ENCODE measurements at regions not wholly inside any gene's neighbourhood (a gene's known extent, or its start where the extent isn't known, plus 50 kb on each side); places are given as distances from the start of the nearest gene placed in this dataset.

DNA sequence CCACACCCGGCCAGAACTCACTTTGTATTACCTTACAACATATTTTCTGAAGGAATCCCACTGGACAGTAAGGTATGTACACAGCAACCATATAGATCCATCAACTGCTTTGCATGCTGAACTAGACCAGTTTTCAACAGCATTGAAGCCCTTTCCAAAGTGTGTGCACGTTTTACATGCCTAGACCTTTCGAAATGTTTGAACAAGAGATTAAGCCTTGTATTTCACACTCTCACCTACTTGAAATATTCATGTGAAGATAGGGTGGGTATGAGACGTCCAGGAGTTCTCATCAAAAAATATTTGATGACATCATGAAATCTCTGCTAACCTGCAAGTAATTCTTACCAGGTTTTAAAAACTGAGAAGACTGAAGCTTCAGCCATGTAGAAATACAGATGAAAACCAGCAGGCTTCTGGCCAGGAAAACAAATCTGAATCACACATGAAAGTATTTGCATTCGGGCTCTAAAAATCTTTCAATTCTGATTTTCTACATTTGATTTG, 387.0 kb upstream of the PSMD7 start:
- Histone ChIP-seq H3K9ac (ENCODE audit: low read length) (no peak overlapping the region), H3K27me3 (replicated peaks; ENCODE audit: control insufficient read depth, insufficient read depth, low read length) (peaks cover 24% of the 10 kb centered on the region), H3K4me1 (ENCODE audit: control insufficient read depth, insufficient read depth, low read length) (peaks cover 2% of the 10 kb centered on the region), H3K9me3 (ENCODE audit: control insufficient read depth, low read length) (no peaks in the 10 kb centered on the region), H3K4me3 (ENCODE audit: low read length) (no peak overlapping the region), H3K36me3 (ENCODE audit: control insufficient read depth, insufficient read depth, low read length, severe bottlenecking) (no peaks in the 10 kb centered on the region)
- no peak for DNase-seq (ENCODE audit: low read depth)

DNA sequence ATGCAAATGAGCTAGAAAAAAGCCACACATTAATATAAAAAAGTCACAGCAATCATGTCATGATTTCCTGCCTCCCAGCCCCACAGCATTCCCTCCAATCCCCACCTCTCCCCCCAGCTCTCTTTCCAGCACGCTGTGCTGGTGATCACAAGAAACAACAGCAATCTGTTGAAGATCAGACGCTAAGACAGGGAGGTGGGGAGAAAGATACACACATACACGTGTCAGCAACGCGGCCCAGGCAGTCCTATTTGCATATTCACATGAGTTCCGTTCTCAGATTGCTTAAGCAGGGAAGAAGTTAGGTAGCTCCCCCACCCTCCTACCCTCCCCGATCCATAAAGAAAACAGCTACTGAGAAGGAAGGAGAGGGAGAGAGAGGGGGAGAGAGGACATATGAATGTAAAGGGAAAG, 405.5 kb upstream of the PSMD7 start:
- DNase-seq (ENCODE audit: low read depth) = no peak

DNA sequence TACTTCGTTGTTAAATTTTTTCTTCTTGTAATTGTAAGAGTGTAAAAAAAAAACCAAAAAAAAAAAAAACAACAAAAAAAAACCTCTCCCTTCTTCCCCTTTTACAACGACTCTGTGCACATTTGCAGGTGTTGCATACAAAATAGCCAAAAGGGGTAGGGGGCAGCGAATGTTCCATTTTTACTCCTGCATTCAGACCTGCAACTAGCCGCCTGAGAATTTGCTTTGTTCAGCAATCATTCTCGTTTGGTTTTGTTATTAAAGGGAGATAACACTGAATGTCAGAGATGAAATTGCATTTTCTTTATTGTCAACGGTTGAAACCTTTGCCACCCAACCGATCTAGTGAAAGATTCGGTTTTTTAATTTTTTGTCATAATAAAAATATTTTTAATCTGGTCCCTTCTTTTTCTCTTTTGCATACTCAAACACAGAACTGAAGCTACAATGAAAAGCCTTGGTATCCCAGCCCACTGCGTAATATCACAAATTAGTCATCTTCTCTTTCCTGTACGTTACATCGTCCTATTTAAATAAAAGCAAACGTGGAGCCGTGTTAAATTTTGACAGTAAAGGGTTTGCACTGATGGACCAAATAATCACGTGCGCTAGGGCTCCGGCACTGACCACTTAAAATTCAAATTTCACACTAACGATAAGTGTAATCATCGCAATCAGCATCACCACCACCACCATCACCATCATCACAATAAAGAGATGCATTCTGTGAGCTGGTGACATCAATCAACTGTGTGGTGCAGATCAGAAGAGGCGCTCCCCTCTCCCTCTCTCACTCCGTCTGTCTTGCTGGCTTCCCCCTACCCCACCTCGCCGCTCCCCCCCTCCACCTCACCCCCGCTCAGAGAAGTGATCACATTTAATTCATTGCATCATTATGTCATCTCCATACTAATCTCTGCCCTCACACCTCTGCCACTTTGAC, 406.2 kb upstream of the PSMD7 start:
- Histone ChIP-seq H3K27me3 (replicated peaks; ENCODE audit: control insufficient read depth, insufficient read depth, low read length) (peaks cover 43% of the 10 kb centered on the region), H3K4me1 (ENCODE audit: control insufficient read depth, insufficient read depth, low read length) (no peaks in the 10 kb centered on the region), H3K36me3 (ENCODE audit: control insufficient read depth, insufficient read depth, low read length, severe bottlenecking) (no peaks in the 10 kb centered on the region), H3K4me3 (ENCODE audit: low read length) (no peak overlapping the region), H3K9ac (ENCODE audit: low read length) (no peak overlapping the region), H3K9me3 (ENCODE audit: control insufficient read depth, low read length) (no peaks in the 10 kb centered on the region)
- DNase-seq (ENCODE audit: low read depth) = no peak

More for the DNA sequence above, 405.5 kb upstream of the PSMD7 start:
- Histone ChIP-seq H3K36me3 (ENCODE audit: control insufficient read depth, insufficient read depth, low read length, severe bottlenecking) (no peaks in the 10 kb centered on the region), H3K9ac (ENCODE audit: low read length) (no peak overlapping the region), H3K27me3 (replicated peaks; ENCODE audit: control insufficient read depth, insufficient read depth, low read length) (peaks cover 38% of the 10 kb centered on the region), H3K9me3 (ENCODE audit: control insufficient read depth, low read length) (no peaks in the 10 kb centered on the region), H3K4me3 (ENCODE audit: low read length) (no peak overlapping the region), H3K4me1 (ENCODE audit: control insufficient read depth, insufficient read depth, low read length) (no peaks in the 10 kb centered on the region)

DNA sequence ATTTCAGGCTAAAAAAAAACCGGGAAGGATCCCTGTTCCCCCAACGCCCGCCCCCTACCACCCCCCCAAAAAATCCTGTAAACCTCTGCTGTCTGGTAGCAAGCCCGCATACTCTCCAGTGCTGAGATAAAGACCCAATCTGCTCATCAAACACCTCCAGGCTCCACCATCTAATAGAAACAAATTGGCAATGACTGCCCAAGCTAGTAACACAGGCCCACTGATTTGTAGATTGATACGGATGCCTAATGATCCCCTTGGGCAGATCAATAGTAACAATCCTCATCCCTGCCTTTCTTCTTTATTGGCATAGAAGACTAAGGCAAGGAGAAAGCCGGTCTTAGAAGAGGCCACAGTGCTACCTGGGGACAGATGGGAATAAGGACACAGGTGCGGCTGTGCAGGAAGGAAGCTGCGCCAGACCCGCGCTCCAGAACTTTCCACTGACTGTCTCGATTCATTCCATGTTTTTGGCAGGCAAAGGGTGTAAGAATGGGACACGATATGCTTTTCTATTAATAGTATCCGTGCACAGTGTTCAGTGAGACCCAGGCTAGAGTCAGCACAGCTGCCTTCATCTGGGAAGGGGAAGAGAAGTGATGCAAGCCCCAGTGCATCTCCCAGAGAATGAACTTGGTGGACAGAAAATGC, 407.6 kb upstream of the PSMD7 start:
- H3K4me3 ChIP-seq (ENCODE audit: low read length) = no peak overlapping the region
- H3K36me3 ChIP-seq (ENCODE audit: control insufficient read depth, insufficient read depth, low read length, severe bottlenecking) = no peaks in the 10 kb centered on the region
- no peak for DNase-seq (ENCODE audit: low read depth)
- no peaks in the 10 kb centered on the region for H3K9me3 ChIP-seq (ENCODE audit: control insufficient read depth, low read length)
- peaks cover 45% of the 10 kb centered on the region for H3K27me3 ChIP-seq (replicated peaks; ENCODE audit: control insufficient read depth, insufficient read depth, low read length)
- H3K4me1 ChIP-seq (ENCODE audit: control insufficient read depth, insufficient read depth, low read length) = no peaks in the 10 kb centered on the region
- H3K9ac ChIP-seq (ENCODE audit: low read length) = no peak overlapping the region

DNA sequence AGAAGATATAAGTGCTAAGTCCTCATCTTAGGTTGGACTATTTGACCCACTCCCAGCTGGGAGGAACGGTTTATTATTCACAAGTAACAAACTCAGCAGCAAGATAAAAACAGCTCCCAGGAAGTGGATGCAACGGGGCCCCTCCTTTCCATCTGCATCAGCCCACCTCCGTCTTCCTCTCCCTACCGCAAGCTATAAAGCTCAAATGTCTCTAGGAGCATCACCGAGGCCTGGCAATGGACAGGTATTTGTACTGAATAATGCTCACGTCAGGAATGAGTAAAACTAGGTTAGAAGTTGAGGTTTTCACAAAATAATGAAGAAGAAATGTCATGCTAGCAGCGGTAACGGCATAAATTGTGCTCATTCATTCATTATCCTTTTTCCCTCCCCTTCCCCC, 408.7 kb upstream of the PSMD7 start:
- Histone ChIP-seq H3K4me1 (ENCODE audit: control insufficient read depth, insufficient read depth, low read length) (no peaks in the 10 kb centered on the region), H3K27me3 (replicated peaks; ENCODE audit: control insufficient read depth, insufficient read depth, low read length) (peaks cover 45% of the 10 kb centered on the region), H3K4me3 (ENCODE audit: low read length) (no peak overlapping the region)

DNA sequence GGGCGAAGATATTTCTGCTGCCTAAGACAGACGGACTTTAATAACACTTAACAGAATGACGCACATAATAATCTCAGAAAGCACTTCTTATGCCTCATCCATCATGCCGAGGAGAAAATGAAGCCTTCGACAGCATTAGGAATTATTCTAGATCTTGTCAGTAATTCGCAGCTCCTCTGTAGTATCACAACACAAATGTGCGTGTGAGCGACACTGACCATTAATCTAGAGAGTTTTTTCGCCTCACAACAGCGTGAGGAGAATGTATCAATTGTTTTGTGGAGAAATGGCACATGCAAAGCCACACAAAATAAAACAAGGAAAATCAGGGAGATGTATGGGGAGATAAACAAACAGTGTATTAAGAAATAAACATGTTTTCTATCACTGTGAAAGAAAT, 410.2 kb upstream of the PSMD7 start:
- Histone ChIP-seq H3K4me1 (ENCODE audit: control insufficient read depth, insufficient read depth, low read length) (no peaks in the 10 kb centered on the region), H3K9me3 (ENCODE audit: control insufficient read depth, low read length) (no peaks in the 10 kb centered on the region), H3K9ac (ENCODE audit: low read length) (no peak overlapping the region), H3K36me3 (ENCODE audit: control insufficient read depth, insufficient read depth, low read length, severe bottlenecking) (no peaks in the 10 kb centered on the region), H3K4me3 (ENCODE audit: low read length) (no peak overlapping the region), H3K27me3 (replicated peaks; ENCODE audit: control insufficient read depth, insufficient read depth, low read length) (peaks cover 37% of the 10 kb centered on the region)
- no peak for DNase-seq (ENCODE audit: low read depth)

More for the DNA sequence above, 408.7 kb upstream of the PSMD7 start:
- H3K9ac ChIP-seq (ENCODE audit: low read length) = no peak overlapping the region
- H3K9me3 ChIP-seq (ENCODE audit: control insufficient read depth, low read length) = no peaks in the 10 kb centered on the region
- no peaks in the 10 kb centered on the region for H3K36me3 ChIP-seq (ENCODE audit: control insufficient read depth, insufficient read depth, low read length, severe bottlenecking)
- no peak for DNase-seq (ENCODE audit: low read depth)

DNA sequence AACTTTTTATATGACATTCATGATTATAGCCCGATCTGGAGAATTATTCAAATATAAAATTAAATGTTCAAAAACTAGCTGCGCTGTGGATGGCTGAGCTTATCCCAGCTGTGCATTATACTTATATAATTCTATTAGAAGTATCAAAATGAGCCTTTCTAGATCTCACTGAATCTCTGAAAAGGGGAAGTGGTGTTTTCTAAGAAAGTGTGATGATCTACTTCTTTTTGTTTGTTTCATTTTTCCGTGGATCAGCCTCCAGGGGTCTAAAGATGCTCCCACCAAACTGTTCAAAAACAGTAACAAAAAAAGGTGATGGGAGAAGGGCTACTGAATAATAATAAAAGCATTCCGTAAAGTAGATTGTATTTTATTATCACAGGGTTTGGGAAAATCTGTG, 411.3 kb upstream of the PSMD7 start:
- Histone ChIP-seq H3K9ac (ENCODE audit: low read length) (no peak overlapping the region), H3K9me3 (ENCODE audit: control insufficient read depth, low read length) (no peaks in the 10 kb centered on the region), H3K27me3 (replicated peaks; ENCODE audit: control insufficient read depth, insufficient read depth, low read length) (peaks cover 36% of the 10 kb centered on the region), H3K4me3 (ENCODE audit: low read length) (no peak overlapping the region), H3K36me3 (ENCODE audit: control insufficient read depth, insufficient read depth, low read length, severe bottlenecking) (no peaks in the 10 kb centered on the region), H3K4me1 (ENCODE audit: control insufficient read depth, insufficient read depth, low read length) (no peaks in the 10 kb centered on the region)
- DNase-seq (ENCODE audit: low read depth) = no peak

DNA sequence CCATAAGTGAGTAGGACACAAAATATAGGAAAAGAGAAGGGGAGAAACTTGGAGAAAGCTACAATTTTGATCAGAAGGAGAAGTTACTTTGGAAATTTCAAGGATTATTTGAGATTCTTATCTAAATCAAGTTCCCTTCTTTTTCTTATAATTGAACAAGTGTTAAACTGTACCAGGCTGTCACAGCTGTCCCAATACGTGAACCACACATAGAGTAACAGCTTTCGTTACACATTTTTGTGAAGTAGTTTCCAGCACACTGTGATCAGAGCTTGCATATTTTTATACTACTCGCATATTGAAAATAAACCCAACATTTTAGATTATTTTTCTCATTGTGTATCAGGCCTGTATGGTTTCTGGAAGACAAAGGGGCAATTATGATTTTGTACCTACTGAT, 412.8 kb upstream of the PSMD7 start:
- H3K9ac ChIP-seq (ENCODE audit: low read length) = no peak overlapping the region
- H3K4me1 ChIP-seq (ENCODE audit: control insufficient read depth, insufficient read depth, low read length) = no peaks in the 10 kb centered on the region
- H3K9me3 ChIP-seq (ENCODE audit: control insufficient read depth, low read length) = no peaks in the 10 kb centered on the region
- DNase-seq (ENCODE audit: low read depth) = no peak
- H3K36me3 ChIP-seq (ENCODE audit: control insufficient read depth, insufficient read depth, low read length, severe bottlenecking) = no peaks in the 10 kb centered on the region
- no peak overlapping the region for H3K4me3 ChIP-seq (ENCODE audit: low read length)
- H3K27me3 ChIP-seq (replicated peaks; ENCODE audit: control insufficient read depth, insufficient read depth, low read length) = peaks cover 28% of the 10 kb centered on the region

DNA sequence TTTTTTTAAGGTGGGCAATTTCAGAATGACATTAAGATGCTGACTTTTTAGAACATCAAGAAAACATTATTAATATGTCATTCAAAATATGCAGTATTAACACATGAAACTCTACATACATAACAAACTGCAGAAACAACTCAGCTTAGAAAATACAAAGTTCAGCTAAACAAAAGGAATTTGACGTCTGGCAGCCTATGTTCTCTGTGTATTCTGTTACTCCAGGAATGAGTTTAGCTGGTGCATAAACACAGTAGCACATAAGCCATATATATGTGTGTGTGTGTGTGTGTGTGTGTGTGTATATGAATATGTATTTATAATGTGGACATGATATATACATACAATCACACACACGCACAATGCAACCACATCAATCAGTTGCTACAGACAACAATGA, 413.5 kb upstream of the PSMD7 start:
- H3K4me3 ChIP-seq (ENCODE audit: low read length) = no peak overlapping the region
- H3K27me3 ChIP-seq (replicated peaks; ENCODE audit: control insufficient read depth, insufficient read depth, low read length) = peaks cover 23% of the 10 kb centered on the region
- no peaks in the 10 kb centered on the region for H3K4me1 ChIP-seq (ENCODE audit: control insufficient read depth, insufficient read depth, low read length)
- no peaks in the 10 kb centered on the region for H3K36me3 ChIP-seq (ENCODE audit: control insufficient read depth, insufficient read depth, low read length, severe bottlenecking)
- H3K9ac ChIP-seq (ENCODE audit: low read length) = no peak overlapping the region
- DNase-seq (ENCODE audit: low read depth) = no peak
- H3K9me3 ChIP-seq (ENCODE audit: control insufficient read depth, low read length) = no peaks in the 10 kb centered on the region

DNA sequence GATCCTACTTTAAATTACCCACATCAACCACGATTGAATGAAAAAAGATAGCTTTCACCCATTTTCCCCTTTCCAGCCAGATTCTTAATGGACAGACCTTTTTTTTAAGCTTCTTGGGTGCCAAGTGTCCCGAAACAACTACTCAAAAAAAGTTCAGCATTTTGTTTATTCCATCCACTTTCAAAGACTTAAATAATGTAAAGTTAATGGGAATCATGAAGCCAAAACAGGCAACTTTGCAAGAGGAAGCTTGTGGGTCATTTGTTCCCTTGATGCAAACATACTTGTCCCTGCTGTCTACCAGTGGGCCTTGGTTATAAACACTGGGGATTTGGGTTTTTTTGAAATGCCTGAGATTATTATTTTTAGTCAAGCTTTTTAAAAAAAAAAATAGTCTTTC, 414.0 kb upstream of the PSMD7 start:
- H3K27me3 ChIP-seq (replicated peaks; ENCODE audit: control insufficient read depth, insufficient read depth, low read length) = peaks cover 18% of the 10 kb centered on the region
- no peak overlapping the region for H3K9ac ChIP-seq (ENCODE audit: low read length)
- no peaks in the 10 kb centered on the region for H3K4me1 ChIP-seq (ENCODE audit: control insufficient read depth, insufficient read depth, low read length)
- no peak overlapping the region for H3K4me3 ChIP-seq (ENCODE audit: low read length)
- DNase-seq (ENCODE audit: low read depth) = no peak
- H3K9me3 ChIP-seq (ENCODE audit: control insufficient read depth, low read length) = no peaks in the 10 kb centered on the region
- H3K36me3 ChIP-seq (ENCODE audit: control insufficient read depth, insufficient read depth, low read length, severe bottlenecking) = no peaks in the 10 kb centered on the region

DNA sequence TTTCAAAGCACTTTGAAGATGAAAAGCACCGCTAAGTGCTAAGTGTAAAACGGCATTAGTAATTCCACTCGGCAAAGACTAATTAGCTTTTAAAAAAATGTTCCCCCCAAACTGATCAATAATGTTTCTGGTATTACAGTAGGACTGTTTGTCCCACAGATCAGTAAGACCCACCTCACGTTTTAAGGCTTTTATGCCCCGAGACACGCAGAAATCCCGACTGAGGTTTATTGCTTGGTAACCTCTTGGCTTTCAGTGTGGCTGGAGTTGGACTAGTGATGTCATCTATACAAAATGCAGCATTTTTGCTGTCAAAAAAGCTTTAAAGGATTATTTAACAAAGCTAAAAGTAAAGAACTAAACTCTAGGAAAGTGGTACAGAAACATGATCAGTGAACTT, 414.6 kb upstream of the PSMD7 start:
- peaks cover 18% of the 10 kb centered on the region for H3K27me3 ChIP-seq (replicated peaks; ENCODE audit: control insufficient read depth, insufficient read depth, low read length)

More for the DNA sequence above, 414.6 kb upstream of the PSMD7 start:
- H3K4me3 ChIP-seq (ENCODE audit: low read length) = no peak overlapping the region
- H3K9ac ChIP-seq (ENCODE audit: low read length) = no peak overlapping the region
- H3K4me1 ChIP-seq (ENCODE audit: control insufficient read depth, insufficient read depth, low read length) = no peaks in the 10 kb centered on the region
- no peaks in the 10 kb centered on the region for H3K36me3 ChIP-seq (ENCODE audit: control insufficient read depth, insufficient read depth, low read length, severe bottlenecking)
- no peak for DNase-seq (ENCODE audit: low read depth)
- H3K9me3 ChIP-seq (ENCODE audit: control insufficient read depth, low read length) = no peaks in the 10 kb centered on the region

Data from adipocyte (in vitro differentiated cells).